ENCODE measurements at regions not wholly inside any gene's neighbourhood (a gene's known extent, or its start where the extent isn't known, plus 50 kb on each side); places are given as distances from the start of the nearest gene placed in this dataset.
A peak's percentile ranks its signal among the peaks of the same experiment; 100 is the strongest.

DNA sequence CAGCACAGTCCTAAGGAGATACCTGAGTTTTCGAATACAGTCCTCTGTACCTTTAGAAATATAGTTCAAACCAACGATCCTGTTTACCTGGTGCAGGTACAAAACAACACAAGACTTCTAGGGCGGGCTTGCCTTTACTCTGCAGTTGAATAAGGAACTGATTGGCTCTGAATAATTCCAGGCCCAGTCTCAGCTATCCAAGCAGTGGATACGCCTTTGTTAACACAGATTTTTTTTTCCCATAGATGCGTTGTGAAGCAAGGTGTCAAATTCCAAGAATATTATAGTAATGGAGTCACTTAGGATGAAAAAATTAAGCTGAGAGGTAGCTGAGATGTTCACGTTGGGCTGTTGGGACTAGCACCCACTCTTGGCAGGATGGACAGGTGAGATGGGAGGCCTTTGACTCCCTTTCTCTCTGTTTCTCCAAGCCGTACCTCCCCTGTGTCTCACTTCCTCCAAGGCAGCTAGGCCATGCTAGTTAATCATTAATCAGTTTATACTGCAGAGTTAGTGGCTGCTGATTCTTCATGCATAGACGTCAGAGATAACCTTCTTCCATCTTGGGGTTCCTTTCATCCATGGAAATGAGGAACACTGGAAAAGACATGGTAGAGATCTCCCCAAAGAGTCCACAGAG lies 380.8 kb upstream of the ACVR2A start:
- TF ChIP-seq, protein P1, sequence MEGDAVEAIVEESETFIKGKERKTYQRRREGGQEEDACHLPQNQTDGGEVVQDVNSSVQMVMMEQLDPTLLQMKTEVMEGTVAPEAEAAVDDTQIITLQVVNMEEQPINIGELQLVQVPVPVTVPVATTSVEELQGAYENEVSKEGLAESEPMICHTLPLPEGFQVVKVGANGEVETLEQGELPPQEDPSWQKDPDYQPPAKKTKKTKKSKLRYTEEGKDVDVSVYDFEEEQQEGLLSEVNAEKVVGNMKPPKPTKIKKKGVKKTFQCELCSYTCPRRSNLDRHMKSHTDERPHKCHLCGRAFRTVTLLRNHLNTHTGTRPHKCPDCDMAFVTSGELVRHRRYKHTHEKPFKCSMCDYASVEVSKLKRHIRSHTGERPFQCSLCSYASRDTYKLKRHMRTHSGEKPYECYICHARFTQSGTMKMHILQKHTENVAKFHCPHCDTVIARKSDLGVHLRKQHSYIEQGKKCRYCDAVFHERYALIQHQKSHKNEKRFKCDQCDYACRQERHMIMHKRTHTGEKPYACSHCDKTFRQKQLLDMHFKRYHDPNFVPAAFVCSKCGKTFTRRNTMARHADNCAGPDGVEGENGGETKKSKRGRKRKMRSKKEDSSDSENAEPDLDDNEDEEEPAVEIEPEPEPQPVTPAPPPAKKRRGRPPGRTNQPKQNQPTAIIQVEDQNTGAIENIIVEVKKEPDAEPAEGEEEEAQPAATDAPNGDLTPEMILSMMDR (IDR thresholded peaks at IDR 0.05) = no peak
- no peak overlapping the region for H3K4me3 ChIP-seq
- intact Hi-C loops (cut with DNase I, micrococcal nuclease) = no loop called here
- no peaks in the 10 kb centered on the region for H3K36me3 ChIP-seq (ENCODE audit: low read depth)
- ATAC-seq (peak; percentile 97), DNase-seq (peak in 1 of 3 donors; percentile 33)
- H3K9me3 ChIP-seq = no peaks in the 10 kb centered on the region
- no peaks in the 10 kb centered on the region for H3K4me1 ChIP-seq (ENCODE audit: low read depth)

DNA sequence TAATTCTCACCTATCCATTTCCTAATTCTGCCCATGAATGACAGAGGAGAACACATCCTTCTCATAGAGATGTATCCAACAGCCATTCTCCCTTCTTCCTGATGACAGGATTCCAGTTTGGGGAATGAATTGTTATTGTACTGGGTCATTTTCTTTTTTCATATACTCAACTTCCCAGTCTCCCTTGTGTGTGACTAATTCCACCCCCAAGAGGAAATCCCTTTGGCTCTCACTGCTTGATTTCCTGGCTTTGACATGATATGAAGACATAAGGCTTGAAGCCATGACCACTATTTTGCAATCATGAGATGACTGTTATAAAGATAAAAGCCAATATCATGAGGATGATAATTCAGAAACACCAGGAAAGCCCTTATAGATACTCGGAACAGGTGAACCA lies 384.7 kb upstream of the ACVR2A start:
- ATAC-seq (no peak), DNase-seq (no peak)

GRCh38 chr2:147456779-147457178 lies 388.1 kb upstream of the ACVR2A start:
- DNase-seq = no peak
- ATAC-seq = no peak
- intact Hi-C loops (cut with DNase I, micrococcal nuclease) = no loop called here

More for the DNA sequence above, 384.7 kb upstream of the ACVR2A start:
- intact Hi-C loops (cut with DNase I, micrococcal nuclease) = no loop called here
- Histone ChIP-seq H3K36me3 (ENCODE audit: low read depth) (no peaks in the 10 kb centered on the region), H3K4me3 (no peak overlapping the region), H3K4me1 (ENCODE audit: low read depth) (no peaks in the 10 kb centered on the region), H3K9me3 (no peaks in the 10 kb centered on the region)
- TF ChIP-seq, protein P1 (IDR thresholded peaks at IDR 0.05) = no peak

DNA sequence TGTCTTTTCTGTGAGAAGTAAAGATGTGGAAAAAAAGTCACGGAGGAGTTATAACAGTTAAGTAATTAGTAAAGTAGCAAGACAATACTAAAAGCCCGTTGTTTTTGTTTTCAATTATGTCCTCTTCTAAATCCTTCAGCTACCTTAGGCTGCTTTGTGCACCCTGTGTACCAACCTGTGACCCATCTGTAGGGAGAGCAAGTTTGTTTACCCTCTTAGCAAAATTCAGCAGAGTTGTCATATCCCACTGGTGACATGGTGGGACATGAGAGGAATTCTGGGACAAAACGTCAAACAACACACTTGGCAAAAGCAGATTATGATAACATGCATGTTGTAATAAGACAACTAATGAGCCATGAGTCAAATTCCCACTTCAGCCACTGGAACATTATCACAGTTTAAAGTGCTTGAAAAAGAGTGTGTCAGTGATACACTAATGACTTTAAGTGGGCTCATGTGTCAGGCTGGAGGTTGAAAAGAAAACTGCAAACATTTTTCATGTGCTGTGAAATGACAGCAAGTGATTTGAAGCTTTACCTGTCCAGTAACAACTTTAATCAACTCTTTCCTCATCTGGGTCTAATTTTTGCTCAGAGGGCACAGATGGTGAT lies 392.8 kb upstream of the ACVR2A start:
- DNase-seq = no peak
- Histone ChIP-seq H3K9me3 (no peaks in the 10 kb centered on the region), H3K4me3 (no peak overlapping the region), H3K36me3 (ENCODE audit: low read depth) (no peaks in the 10 kb centered on the region), H3K4me1 (ENCODE audit: low read depth) (no peaks in the 10 kb centered on the region)
- TF ChIP-seq, protein P1 (IDR thresholded peaks at IDR 0.05) = no peak
- intact Hi-C loops (cut with DNase I, micrococcal nuclease) = no loop called here
- no peak for ATAC-seq

More at GRCh38 chr2:147456779-147457178, 388.1 kb upstream of the ACVR2A start:
- Histone ChIP-seq H3K4me1 (ENCODE audit: low read depth) (no peaks in the 10 kb centered on the region), H3K9me3 (no peaks in the 10 kb centered on the region), H3K4me3 (no peak overlapping the region), H3K36me3 (ENCODE audit: low read depth) (no peaks in the 10 kb centered on the region)
- TF ChIP-seq, protein P1 (IDR thresholded peaks at IDR 0.05) = no peak

- TF ChIP-seq, protein P1 (IDR thresholded peaks at IDR 0.05) = no peak
- intact Hi-C loops (cut with DNase I, micrococcal nuclease) = no loop called here
- no peak overlapping the region for H3K4me3 ChIP-seq
Measured at GRCh38 chr2:147450661-147451510, 393.9 kb upstream of the ACVR2A start.

More at GRCh38 chr2:147450661-147451510, 393.9 kb upstream of the ACVR2A start:
- no peaks in the 10 kb centered on the region for H3K9me3 ChIP-seq
- H3K4me1 ChIP-seq (ENCODE audit: low read depth) = no peaks in the 10 kb centered on the region
- no peak for DNase-seq
- no peak for ATAC-seq
- H3K36me3 ChIP-seq (ENCODE audit: low read depth) = no peaks in the 10 kb centered on the region

All from mucosa of descending colon (tissue), 3 donors.